EH (cell line): ENCODE measurements at regions not wholly inside any gene's neighbourhood (a gene's known extent, or its start where the extent isn't known, plus 50 kb on each side); places are given as distances from the start of the nearest gene placed in this dataset.

Source experiments
- DNase-seq: peaks from one replicate; pipeline ENCODE4 v3.0.0-alpha.2; 2015; ENCODE audit warnings: low read depth

DNA sequence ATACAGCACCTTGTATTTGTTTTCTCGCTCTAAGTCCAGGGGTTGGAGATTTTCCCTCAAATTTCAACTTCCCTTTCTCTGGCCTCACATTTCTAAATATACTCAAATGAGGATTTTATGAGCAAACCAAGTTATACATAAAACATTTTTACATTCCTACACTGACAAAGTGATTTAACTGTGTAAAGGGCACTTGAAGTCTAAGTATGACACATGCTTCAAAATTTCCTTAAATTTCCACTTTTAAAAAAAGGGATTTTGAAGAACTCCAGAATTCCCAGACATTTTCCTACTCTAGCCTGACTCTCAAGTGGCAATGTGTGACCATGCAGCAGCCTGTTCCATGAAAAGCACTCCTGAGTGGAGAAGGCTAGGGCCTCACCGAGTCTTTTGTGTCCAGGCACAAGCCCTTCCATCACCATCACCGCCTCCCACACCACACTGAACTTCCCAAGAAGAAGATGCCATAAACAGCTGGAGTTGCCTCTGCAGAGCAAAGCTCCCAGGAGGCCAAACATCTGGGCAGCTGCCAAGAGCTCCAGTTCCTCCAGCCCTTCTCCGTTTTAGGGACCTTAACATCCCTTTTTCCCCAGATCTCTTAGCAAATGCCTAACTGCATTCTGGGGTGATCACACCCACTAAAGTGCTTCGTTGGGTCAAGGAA lies 68.9 kb downstream of the NCR2 start:
- peak; percentile 58 for DNase-seq

GRCh38 chr6:41405941-41406727 lies 70.7 kb downstream of the NCR2 start:
- DNase-seq: no peak

GRCh38 chr6:41406728-41407489 lies 71.5 kb downstream of the NCR2 start:
- no peak for DNase-seq

- DNase-seq: no peak
Measured at GRCh38 chr6:41408576-41408975, 73.2 kb downstream of the NCR2 start.

GRCh38 chr6:41408982-41409381 lies 73.6 kb downstream of the NCR2 start:
- DNase-seq: no peak

- no peak for DNase-seq
Measured at GRCh38 chr6:41409489-41409888, 74.1 kb downstream of the NCR2 start.

GRCh38 chr6:41411961-41412360 lies 76.6 kb downstream of the NCR2 start:
- no peak for DNase-seq

GRCh38 chr6:41413250-41413649 lies 77.8 kb downstream of the NCR2 start:
- DNase-seq: no peak

- no peak for DNase-seq
Measured at GRCh38 chr6:41416501-41416837, 81.1 kb downstream of the NCR2 start.

DNA sequence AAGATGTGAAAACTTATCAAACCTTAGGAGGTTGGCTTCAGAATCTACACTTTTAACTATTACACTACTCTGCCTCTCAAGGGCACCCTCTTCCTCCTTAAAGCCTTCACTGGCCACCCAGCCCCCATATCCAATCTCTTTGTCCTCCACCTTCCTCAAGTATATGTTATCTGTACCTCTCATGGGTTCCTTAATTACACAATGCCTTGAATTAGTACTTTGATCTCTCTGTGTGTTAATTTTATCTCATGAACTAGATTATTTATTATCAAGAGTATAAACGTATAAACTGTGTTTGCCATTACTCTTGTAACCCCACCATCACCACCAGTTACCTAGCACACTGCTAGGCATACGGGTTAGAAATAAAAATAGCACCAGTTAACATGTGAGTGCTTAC lies 83.3 kb downstream of the NCR2 start:
- DNase-seq: no peak

GRCh38 chr6:41419385-41419784 lies 84.0 kb downstream of the NCR2 start:
- no peak for DNase-seq

- DNase-seq: no peak
Measured at GRCh38 chr6:41420186-41420585, 84.8 kb downstream of the NCR2 start.

DNA sequence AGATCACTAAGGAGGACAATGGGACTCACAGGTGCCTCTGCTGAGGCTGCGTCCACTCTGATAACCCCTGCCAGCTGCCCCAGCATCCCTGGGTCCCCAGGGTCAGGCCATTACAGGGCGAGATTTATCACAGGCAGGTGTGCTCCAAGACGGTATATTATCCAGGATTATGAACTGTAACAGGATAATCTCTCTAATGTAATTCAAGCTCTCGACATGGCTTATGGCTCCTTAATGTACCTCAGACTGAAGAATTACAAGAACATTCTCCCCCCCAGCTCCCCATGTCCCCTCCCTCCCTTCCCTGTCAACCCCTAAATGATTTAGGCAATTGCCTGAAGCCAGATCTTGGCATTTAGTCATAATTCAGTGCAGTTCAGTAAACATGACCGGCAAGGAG lies 86.8 kb downstream of the NCR2 start:
- no peak for DNase-seq

DNA sequence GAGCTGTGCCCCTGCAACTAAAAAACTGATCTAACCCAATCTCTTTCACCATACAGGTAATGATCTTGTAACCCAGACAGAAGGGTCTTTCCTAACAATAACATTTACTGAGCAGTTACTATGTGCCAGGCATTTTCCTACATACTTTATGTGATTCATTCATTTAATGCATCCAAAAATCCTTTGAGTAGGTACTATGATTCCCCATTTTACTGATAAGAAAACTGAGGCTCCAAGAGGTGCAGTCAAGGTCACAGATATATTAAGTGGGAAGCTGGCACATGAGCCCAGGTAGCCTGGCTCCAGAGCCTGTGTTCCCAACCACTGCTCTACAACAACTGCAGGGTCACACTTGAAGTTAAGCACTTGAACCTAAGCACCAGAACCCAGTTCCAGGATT lies 87.6 kb downstream of the NCR2 start:
- no peak for DNase-seq

- DNase-seq: peak; percentile 82
Measured at GRCh38 chr6:41424370-41425058, 89.1 kb downstream of the NCR2 start.

- DNase-seq: no peak
Measured at GRCh38 chr6:41425511-41425910, 90.1 kb downstream of the NCR2 start.

DNA sequence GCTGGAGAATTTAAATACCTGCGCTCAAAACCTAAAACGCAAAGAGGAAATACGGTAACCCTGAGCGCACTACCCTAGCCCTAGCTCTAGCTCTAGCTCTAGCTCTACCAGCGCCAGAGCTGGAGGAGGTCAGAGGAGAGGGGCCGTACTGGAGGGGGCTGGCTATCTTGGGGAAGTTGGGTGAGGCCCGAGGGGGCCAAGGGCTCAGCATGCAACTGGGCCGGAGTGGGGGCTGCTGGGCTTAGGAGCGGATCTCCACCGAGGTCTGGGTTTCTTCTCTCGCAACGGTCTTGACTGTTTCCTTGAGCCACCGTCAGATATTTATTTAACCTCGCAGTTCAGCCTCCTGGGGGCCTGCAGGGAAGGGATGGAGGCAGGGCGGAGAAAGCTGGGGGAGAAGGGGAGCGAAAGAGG lies 91.0 kb downstream of the NCR2 start:
- no peak for DNase-seq

GRCh38 chr6:41426888-41427641 lies 91.7 kb downstream of the NCR2 start:
- DNase-seq: no peak

- DNase-seq: peak; percentile 40
Measured at GRCh38 chr6:41427642-41428335, 92.4 kb downstream of the NCR2 start.

GRCh38 chr6:41428336-41428995 lies 93.1 kb downstream of the NCR2 start:
- DNase-seq: peak; percentile 72

DNA sequence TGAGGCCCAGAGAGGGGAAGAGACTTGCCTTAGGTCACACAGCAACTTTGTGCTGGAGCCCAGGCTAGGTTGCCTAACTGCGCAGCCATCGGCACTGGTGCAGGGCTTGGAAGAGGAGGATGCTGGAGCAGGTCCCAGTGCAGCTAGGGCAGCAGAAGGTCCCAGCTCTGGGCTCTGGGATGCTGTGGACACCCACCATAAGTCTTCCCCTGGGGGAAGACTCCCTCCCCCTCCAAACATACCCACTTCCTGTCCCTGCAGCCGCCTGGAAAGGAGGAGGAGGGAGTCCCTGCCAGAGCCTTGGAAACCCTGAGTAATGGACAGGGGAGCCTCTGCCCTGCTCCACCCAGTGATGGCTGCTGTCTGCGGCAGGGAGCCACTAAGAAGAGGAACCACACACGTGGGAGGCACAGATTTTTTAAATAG lies 93.6 kb downstream of the NCR2 start:
- DNase-seq: peak; percentile 85
